DMS 273 treated with DMSO at 0.1 percent for 48 hours (cell line): ENCODE measurements at regions not wholly inside any gene's neighbourhood (a gene's known extent, or its start where the extent isn't known, plus 50 kb on each side); places are given as distances from the start of the nearest gene placed in this dataset.
"Not testable (repeated sequence)": the region's sequence is repeated elsewhere in the genome, so short reads cannot be mapped to it uniquely, and the experiment has no call there.

Experiments used
- DNase-seq: peaks from one replicate; lab custom pipeline; 2025; lab: John Stamatoyannopoulos, UW

DNA sequence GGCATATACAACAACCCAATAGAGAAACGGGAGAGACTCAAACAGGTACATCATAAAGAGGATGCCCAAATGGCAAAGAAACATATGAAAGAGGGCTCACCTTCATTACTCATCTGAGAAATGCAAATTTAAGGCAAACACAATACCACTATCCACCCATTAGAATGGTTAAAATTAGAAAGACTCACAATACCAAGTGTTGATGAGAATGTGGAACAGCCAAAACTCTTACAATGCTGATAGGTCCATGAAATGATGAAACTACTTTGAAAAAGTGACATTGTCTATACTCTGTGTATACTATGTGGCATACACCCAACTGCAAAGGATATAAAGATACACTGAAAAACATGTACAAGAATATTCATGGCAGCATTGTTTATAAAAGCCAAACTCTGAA is 96.2 kb upstream of the TSHZ3 start:
- DNase-seq, result no peak

DNA sequence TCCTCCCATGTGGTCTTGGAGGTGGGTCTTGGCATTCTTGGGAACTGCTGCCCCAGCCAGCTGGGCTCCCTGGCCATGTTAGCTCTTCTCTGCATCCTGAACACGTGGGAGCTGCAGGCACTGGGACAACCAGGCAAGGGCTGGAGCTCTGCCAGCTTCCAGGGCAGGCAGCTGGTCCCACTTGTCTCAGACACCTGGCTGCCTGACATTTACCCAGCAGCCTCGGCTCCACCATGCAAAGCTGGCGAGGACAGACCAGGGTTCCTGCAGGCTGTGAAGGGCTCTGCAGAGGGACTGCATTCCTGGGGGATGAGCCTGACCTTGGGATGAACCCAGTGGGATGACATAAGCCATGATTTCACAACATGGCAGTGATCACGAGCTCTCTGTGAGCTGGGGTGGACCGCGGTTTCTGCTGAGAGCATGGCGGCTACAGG is 99.0 kb upstream of the TSHZ3 start:
- peak; percentile 16 for DNase-seq

DNA sequence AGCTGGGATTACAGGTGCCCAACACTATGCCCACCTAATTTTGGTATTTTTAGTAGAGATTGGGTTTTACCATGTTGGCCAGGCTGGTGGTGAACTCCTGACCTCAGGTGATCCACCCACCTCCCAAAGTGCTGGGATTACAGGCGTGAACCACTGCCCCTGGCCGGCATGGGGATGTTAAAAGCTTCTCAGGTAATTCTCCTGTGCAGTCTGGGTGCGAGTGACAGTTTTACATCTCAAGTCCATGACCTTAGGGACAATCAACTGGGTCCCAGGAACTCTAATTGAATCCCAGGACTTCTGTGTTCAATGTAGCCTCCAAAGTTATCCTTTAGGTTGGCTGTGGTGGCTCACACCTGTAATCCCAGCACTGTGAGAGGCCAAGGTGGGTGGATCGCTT is 100.1 kb upstream of the TSHZ3 start:
- no peak for DNase-seq

- no peak for DNase-seq
Measured at GRCh38 chr19:31450696-31451095, 101.5 kb upstream of the TSHZ3 start.

GRCh38 chr19:31451686-31452330 is 102.6 kb upstream of the TSHZ3 start:
- no peak for DNase-seq

DNA sequence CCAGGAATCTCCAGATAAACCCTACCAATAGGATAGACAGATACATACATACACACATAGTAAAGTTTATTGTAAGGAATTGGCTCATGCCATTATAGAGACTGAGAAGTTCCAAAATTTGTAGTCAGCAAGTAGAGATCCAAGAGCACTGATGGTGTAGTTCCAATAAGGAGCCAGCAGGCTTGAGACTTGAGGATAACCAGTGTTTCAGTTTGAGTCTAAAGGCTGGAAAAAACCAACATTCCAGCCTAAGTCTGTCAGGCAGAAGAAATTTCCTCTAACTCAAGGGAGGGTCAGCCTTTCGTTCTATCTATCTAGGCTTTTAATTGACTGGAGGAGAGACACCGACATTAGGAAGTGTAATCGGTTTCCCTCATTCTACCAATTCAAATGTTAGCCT is 110.2 kb upstream of the TSHZ3 start:
- DNase-seq, result no peak

- no peak for DNase-seq
Measured at GRCh38 chr19:31461814-31462539, 112.7 kb upstream of the TSHZ3 start.

GRCh38 chr19:31470229-31470939 is 121.1 kb upstream of the TSHZ3 start:
- no peak for DNase-seq

DNA sequence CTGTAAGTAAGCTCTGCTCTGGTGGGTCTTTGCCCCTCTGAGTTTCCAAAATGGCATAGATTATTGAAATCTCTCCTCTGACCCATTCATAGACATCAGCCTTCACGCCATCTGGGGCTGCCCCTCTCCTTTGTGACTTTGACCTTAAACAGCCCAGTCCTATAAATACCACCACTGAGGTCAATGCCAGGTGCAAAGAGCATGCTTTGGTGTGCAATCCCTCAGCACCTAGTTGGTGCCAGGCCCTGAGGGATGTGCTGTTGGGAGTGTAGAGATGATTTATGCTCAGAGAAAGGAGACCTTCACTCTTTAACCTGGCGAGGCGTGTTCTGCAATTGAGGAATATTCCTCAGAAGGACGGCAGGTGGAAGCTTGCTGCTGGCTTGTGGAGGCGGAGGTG is 121.7 kb upstream of the TSHZ3 start:
- no peak for DNase-seq

DNA sequence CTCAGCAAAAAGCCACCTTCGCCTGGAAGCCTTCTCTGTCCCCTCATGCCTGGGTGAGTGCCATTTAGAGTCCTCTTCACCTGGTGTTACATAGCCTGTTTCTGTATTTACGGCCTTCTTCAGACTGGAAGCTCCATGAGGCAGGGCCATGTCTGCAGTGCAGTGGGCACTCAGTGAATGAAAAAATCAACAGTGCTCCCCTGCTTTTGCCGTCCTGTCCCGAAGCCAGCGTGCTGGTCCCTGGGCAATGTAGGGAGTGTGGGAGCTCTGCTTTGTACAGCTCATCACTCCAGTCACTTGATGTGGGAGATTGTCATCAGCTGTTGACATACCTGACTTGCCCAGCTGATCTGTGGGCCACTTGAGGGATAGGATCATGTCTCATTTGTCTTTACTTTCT is 129.0 kb upstream of the TSHZ3 start:
- DNase-seq, result no peak

DNA sequence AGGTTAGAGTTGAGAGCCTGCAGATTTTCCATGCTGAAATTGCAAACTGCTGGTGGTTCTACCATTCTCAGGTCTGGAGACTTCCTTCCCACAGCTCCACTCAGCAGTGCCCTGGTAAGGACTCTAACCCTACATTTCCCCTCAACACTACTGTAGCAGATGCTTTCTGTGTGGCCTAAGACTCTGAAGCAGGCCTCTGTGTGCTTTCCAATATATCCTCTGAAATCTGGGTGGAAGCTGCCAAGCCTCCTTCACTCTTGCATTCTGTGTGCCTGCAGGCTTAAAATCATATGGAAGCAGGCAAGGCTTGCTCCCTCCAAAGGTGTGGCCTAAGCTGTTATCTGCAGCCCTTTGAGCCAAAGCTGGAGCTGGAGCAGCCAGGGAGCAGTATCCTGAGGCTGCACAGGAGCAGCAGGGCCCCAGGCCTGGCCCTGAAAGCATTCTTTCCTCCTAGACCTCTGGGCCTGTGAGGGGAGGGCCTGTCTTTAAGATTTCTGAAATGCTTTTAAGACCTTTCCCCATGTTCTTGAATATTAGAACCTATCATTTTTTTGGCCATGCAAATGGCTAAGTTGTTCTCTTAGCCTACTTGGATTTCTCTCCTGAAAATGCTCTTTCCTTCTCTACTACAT is 134.1 kb upstream of the TSHZ3 start:
- DNase-seq, result no peak

DNA sequence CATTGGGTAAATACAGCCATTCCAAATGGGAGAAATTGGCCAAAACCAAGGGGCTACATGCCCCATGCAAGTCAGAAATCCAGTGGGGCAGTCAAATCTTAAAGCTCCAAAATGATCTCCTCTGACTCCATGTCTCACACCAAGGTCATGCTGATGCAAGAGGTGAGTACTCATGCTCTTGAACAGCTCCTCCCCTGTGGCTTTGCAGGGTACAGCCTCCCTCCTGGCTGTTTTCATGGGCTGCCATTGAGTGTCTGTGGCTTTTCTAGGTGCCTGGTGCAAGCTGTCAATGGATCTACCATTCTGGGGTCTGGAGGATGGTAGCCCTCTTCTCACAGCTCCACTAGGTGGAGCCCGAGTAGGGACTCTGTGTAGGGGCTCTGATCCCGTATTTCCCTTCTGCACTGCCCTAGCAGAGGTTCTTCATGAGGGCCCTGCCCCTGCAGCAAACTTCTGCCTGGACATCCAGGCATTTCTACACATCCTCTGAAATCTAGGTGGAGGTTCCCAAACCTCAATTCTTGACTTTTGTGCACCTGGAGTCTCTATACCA is 135.7 kb upstream of the TSHZ3 start:
- not testable (repeated sequence) for DNase-seq

DNA sequence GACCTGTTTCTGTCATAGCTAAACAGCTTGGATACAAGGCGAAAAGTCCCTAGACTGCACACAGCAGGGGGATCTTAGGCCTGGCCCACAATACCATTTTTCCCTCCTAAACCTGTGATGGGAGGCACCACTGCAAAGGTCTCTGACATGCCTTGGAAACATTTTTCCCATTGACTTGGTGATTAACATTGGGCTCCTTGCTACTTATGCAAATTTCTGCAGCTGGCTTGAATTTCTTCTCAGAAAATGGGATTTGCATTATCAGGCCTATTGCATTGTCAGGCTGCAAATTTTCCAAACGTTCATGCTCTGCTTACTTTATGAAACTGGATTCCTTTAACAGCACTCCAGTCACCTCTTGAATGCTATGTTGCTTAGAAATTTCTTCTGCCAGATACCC is 136.2 kb upstream of the TSHZ3 start:
- no peak for DNase-seq

DNA sequence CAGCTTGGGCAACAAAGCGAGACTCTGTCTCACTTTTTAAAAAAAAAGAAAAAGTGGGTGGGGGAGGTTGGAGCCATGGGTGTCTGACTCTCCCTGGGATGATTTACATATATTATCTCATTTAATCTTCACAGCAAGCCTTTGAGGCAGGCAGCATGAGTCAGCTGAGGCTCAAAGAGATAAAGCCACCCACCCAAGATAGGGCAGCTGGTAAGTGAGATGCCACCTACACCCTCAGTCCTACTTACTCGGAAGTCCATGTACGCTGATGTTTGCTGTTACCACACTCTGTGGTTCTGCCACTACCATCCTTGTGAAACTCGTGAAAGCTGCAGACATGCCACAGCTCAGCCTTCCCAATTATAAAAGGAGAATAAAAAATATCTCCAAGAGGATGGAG is 142.0 kb upstream of the TSHZ3 start:
- DNase-seq, result no peak

- DNase-seq, result no peak
Measured at GRCh38 chr19:31492050-31492449, 142.8 kb upstream of the TSHZ3 start.

DNA sequence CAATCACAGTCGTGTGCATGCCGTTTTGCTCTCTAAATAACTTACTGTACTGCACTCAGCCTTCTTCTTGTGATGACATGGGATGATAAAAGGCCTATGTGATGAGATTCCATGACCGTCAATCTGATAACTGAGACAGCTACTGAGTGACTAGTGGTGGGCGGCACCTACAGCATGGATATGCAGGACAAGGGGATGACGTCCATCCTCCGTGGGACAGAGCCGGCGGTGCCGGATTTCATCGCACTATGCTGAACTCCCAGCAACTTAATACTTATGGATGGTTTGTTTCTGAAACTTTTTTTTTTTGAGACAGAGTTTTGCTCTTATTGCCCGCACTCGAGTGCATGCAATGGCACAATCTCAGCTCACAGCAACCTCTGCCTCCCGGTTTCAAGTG is 146.8 kb upstream of the TSHZ3 start:
- no peak for DNase-seq

- no peak for DNase-seq
Measured at GRCh38 chr19:31497709-31498108, 148.5 kb upstream of the TSHZ3 start.

DNA sequence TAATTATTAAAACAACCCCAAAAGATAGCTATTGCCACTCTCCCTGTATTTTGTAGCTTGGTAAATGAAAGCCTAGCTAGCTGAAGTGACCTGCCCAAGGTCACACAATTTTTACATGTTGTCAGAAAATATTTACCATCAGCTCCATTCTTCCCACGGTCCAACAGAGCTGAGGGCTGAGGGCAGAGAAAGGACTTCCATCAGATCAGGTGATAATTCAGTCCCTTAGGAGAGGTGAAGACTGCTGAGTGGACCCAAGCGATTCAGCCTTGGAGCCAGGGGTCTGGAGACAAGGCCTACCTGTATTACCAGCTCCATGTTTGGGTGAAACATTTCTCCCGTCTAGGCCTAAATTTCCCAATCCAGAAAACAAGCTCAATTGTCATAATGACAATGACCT is 149.5 kb upstream of the TSHZ3 start:
- DNase-seq, result no peak

DNA sequence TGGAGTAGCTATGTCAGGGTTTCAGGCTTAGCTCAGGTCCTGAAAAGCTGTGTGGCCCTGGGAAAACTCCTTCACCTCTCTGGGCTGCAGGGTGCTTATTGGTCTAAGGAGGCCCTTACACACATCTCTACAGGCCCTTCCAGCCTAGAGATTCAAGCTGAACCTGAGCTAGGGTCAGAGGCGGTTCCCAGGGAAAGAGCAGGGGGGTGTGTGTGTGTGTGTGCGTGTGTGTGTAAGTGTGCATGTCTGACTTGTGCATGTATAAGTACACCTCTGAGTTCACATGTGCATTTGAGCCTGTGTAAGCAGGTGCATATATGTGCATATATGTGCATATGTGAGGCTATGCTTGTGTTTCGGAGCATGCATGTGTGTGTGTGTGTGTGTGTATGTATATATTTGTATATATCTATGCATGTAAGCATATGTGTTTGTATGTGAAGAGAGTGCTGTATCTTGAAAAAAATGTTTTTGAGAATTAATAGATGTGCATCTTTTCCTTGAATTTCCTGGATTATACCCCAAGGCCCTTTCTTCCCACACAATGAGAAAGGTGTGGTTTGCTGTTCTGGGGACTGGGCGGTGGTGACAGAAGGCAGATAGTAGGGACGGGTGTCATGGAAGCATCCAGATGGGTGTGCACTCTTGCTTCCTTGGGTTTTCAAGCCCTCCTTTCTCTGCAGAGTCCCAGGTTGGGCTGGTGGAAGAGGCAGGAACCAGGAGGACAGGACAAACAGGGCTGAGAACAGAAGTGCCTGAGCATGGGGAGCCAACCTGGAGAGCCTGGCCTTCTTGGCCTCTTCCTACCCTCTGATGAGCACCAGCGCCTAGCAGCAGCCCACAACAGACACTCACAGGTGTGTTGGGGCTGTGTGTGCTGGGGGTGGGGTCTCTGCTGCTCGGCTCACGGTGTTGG is 150.3 kb upstream of the TSHZ3 start:
- no peak for DNase-seq

DNA sequence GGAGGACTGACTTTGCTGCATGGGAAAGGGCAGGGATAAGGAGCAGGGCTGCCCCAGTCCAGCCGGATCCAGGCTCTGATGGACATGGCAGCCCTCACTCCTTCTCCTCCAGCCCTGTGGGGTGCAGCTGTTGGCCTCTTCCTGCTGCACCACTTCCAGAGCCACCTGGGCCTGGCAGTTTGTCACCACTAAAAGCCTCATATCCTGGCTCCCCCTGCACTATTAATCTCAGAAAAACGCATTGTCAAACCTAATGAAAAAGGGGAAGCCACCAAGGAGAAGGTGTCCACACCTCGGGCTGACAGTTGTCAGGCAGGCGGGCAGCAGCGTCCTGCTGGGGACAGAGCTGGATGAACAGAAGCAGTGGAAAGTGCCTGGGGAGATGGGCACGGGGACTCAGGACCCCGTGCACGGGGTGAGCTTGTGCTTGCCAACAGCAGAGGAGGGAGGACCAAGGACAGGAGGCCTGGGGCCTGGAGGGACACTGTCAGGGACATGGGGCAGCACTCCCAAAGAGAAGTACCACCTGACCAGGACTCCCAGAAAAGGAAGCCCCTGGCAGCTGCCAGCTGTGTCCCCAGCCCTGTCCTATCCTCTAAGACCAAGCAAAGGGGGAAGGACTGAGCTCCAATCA is 151.1 kb upstream of the TSHZ3 start:
- no peak for DNase-seq

GRCh38 chr19:31500946-31501345 is 151.7 kb upstream of the TSHZ3 start:
- no peak for DNase-seq
